CD14-positive monocyte (primary cell): ENCODE measurements at regions not wholly inside any gene's neighbourhood (a gene's known extent, or its start where the extent isn't known, plus 50 kb on each side); places are given as distances from the start of the nearest gene placed in this dataset.

Source experiments
- DNase-seq, 3 donors: peaks; one replicate each; pipeline ENCODE4 v3.0.0-alpha.2; 2011 to 2022
- H2AFZ ChIP-seq: 2 replicates; pipeline ENCODE4 v1.6.0; 2012; ENCODE audit warnings: mild to moderate bottlenecking, low read depth, low read length, inconsistent platforms; ENCODE audit not compliant: insufficient read depth, poor library complexity, severe bottlenecking
- H3K27ac ChIP-seq, 2 donors: 1 replicate in 1 of 2; 2 replicates in 1 of 2; pipeline ENCODE4 v1.5.1; 2012 to 2013; ENCODE audit warnings: low read length in 2 of 2, control low read depth in 1 of 2, inconsistent platforms in 1 of 2, low read depth in 1 of 2, mild to moderate bottlenecking in 1 of 2
- H3K27me3 ChIP-seq, 2 donors: one replicate each; pipeline versions ENCODE4 v1.6.0 to v1.6.1; 2011 to 2013; ENCODE audit warnings: low read length in 2 of 2; ENCODE audit not compliant: control insufficient read depth in 2 of 2, insufficient read depth in 2 of 2
- H3K36me3 ChIP-seq, 2 donors: replicated peaks in 1 of 2; 1 replicate in 1 of 2; 2 replicates in 1 of 2; pipeline versions ENCODE4 v1.5.1 to v1.6.1; 2012 to 2013; ENCODE audit warnings: low read length in 2 of 2, control low read depth in 1 of 2, inconsistent platforms in 1 of 2, mild to moderate bottlenecking in 1 of 2; ENCODE audit not compliant: insufficient read depth in 2 of 2, control insufficient read depth in 1 of 2
- H3K4me1 ChIP-seq, 2 donors: 1 replicate in 1 of 2; 2 replicates in 1 of 2; pipeline versions ENCODE4 v1.5.1 to v1.6.1; 2012 to 2013; ENCODE audit warnings: low read length in 2 of 2, control low read depth in 1 of 2, inconsistent platforms in 1 of 2, mild to moderate bottlenecking in 1 of 2, moderate library complexity in 1 of 2; ENCODE audit not compliant: insufficient read depth in 2 of 2, control insufficient read depth in 1 of 2
- H3K4me2 ChIP-seq: replicated peaks from 2 replicates; pipeline ENCODE3; 2012; ENCODE audit warnings: low read length, moderate library complexity, mild to moderate bottlenecking; ENCODE audit not compliant: poor library complexity, severe bottlenecking; ENCODE audit errors: extremely low read depth
- H3K4me3 ChIP-seq, 3 experiments: fragments of 200-600 bp in 1 of 3; sonication (generic) in 1 of 3; replicated peaks in 1 of 3; 1 replicate in 2 of 3; 2 replicates in 1 of 3; pipeline ENCODE4 v1.5.1; 2011 to 2013; ENCODE audit warnings: low read length in 3 of 3, mild to moderate bottlenecking in 3 of 3, control low read depth in 2 of 3, low read depth in 2 of 3, inconsistent platforms in 1 of 3, moderate library complexity in 1 of 3
- H3K79me2 ChIP-seq: 2 replicates; pipeline ENCODE4 v1.6.0; 2012; ENCODE audit warnings: mild to moderate bottlenecking, control low read depth, inconsistent platforms, low read length, moderate library complexity; ENCODE audit not compliant: insufficient read depth
- H3K9ac ChIP-seq: 2 replicates; pipeline ENCODE4 v1.6.0; 2017; ENCODE audit warnings: low read length, mild to moderate bottlenecking; ENCODE audit not compliant: insufficient read depth, poor library complexity, severe bottlenecking
- H3K9me3 ChIP-seq, 2 donors: replicated peaks in 1 of 2; 1 replicate in 1 of 2; 2 replicates in 1 of 2; pipeline versions ENCODE4 v1.5.1 to v1.6.1; 2012 to 2013; ENCODE audit warnings: low read length in 2 of 2, control low read depth in 1 of 2; ENCODE audit not compliant: control insufficient read depth in 1 of 2, insufficient read depth in 1 of 2
- H4K20me1 ChIP-seq: 2 replicates; pipeline ENCODE4 v1.6.0; 2012; ENCODE audit warnings: mild to moderate bottlenecking, low read length, control low read depth, moderate library complexity; ENCODE audit not compliant: insufficient read depth
- H3K27ac Mint-ChIP-seq, 7 donors: one replicate each; pipeline ENCODE4 v1.8.0; 2020; ENCODE audit warnings: mild to moderate bottlenecking in 7 of 7, mixed read lengths in 7 of 7, moderate library complexity in 6 of 7, inconsistent platforms in 2 of 7
- H3K27me3 Mint-ChIP-seq, 3 donors: one replicate each; pipeline ENCODE4 v1.8.0; 2021 to 2022; ENCODE audit warnings: low read depth in 3 of 3, mild to moderate bottlenecking in 3 of 3, mixed read lengths in 3 of 3, moderate library complexity in 3 of 3, inconsistent platforms in 1 of 3
- H3K36me3 Mint-ChIP-seq, 2 donors: one replicate each; pipeline ENCODE4 v1.8.0; 2020; ENCODE audit warnings: mixed read lengths in 2 of 2, inconsistent platforms in 1 of 2, mild to moderate bottlenecking in 1 of 2
- H3K4me1 Mint-ChIP-seq: one replicate; pipeline ENCODE4 v1.8.0; 2020; ENCODE audit warnings: mild to moderate bottlenecking, mixed read lengths
- H3K4me3 Mint-ChIP-seq, 2 donors: one replicate each; pipeline ENCODE4 v1.8.0; 2020; ENCODE audit warnings: mild to moderate bottlenecking in 2 of 2, mixed read lengths in 2 of 2, moderate library complexity in 1 of 2
- H3K9me3 Mint-ChIP-seq, 7 donors: one replicate each; pipeline ENCODE4 v1.8.0; 2020 to 2022; ENCODE audit warnings: mixed read lengths in 7 of 7, mild to moderate bottlenecking in 6 of 7, moderate library complexity in 6 of 7, inconsistent platforms in 2 of 7
- CTCF ChIP-seq: fragments of 200-600 bp; IDR thresholded peaks from one replicate; pipeline ENCODE4 v1.8.0; 2022; ENCODE audit warnings: antibody characterized with exemption, mild to moderate bottlenecking
- WGBS: methylation state at CpG from one replicate; pipeline ENCODE4 v1.1.5; 2013; ENCODE audit warnings: missing lambda C conversion rate; ENCODE audit not compliant: insufficient coverage; 5-methylcytosine and 5-hydroxymethylcytosine counted together
- intact Hi-C, 2 donors: fragments of 100-400 bp; cut with micrococcal nuclease; formaldehyde crosslinking; loops; one replicate each; pipeline versions ENCODE4 v1.15.0 to v1.15.1; 2023

DNA sequence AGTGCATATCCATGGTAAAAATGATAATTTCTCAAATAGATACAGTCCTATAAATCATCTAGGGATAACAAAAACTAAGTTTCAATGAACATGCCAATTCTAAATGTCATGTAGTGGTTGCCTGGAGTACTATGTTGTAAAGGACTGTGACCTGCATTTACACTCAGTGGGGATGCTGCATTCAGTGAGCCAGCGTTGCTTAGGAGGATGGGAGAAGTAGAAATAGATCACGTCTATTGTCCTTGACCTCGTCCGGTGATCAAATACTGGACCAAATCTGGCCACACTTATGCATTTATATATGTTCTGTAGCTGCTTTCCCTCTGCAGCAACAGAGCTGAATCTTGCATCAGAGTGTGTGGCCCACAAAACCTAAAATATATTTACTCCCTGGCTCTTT lies 139.0 kb upstream of the ETAA1 start:
- Histone ChIP-seq H3K27me3 (no peaks in the 10 kb centered on the region), H3K9ac (no peak overlapping the region), H3K36me3 (no peaks in the 10 kb centered on the region), H2AFZ (no peak overlapping the region), H3K4me2 (no peak overlapping the region), H4K20me1 (no peaks in the 10 kb centered on the region), H3K79me2 (no peaks in the 10 kb centered on the region), H3K4me1 (no peaks in the 10 kb centered on the region), H3K27ac (no peak overlapping the region), H3K9me3 (peaks cover 4 to 8% of the 10 kb centered on the region in 2 donors), H3K4me3 (no peak overlapping the region)
- intact Hi-C loops: no loop called here
- H3K27me3 Mint-ChIP-seq: peaks cover 0 to 1% (median 0%) of the 10 kb centered on the region in 3 donors
- TF ChIP-seq CTCF: no peak
- H3K27ac Mint-ChIP-seq: no peak overlapping the region
- no peaks in the 10 kb centered on the region for H3K4me1 Mint-ChIP-seq
- no peaks in the 10 kb centered on the region for H3K36me3 Mint-ChIP-seq
- H3K9me3 Mint-ChIP-seq: peaks cover 0 to 8% (median 0%) of the 10 kb centered on the region in 7 donors
- no CpG with 5 or more reads among the region's 4 CpGs for WGBS
- no peak for DNase-seq
- no peak overlapping the region for H3K4me3 Mint-ChIP-seq

DNA sequence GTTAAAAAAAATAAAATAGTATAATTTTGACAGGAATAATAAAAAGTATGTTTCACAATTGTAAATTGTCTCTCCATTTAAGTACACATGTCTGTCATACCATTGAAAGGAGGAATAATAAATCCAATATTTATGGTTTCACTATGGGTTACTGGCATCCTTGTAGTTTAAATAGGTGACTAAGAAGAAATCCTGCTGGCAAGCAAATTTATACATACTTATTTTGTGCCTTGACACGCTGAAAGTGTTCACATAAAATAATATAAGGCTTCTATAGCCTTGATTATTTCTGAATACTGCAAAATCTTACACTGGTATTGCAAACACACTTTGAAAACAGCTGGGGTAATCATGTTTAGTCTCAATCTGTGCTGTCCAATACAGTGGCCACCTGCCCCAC lies 138.3 kb upstream of the ETAA1 start:
- Histone ChIP-seq H3K27ac (no peak overlapping the region), H3K9me3 (peaks cover 0 to 3% of the 10 kb centered on the region in 2 donors), H3K27me3 (no peaks in the 10 kb centered on the region), H2AFZ (no peak overlapping the region), H3K79me2 (no peaks in the 10 kb centered on the region), H3K9ac (no peak overlapping the region), H4K20me1 (no peaks in the 10 kb centered on the region), H3K36me3 (no peaks in the 10 kb centered on the region), H3K4me3 (no peak overlapping the region), H3K4me1 (no peaks in the 10 kb centered on the region), H3K4me2 (no peak overlapping the region)
- no CpG with 5 or more reads among the region's 1 CpG for WGBS
- Mint-ChIP-seq H3K27ac (no peak overlapping the region), H3K4me1 (no peaks in the 10 kb centered on the region), H3K9me3 (peaks cover 0 to 4% (median 0%) of the 10 kb centered on the region in 7 donors), H3K36me3 (no peaks in the 10 kb centered on the region), H3K27me3 (peaks cover 0 to 1% (median 0%) of the 10 kb centered on the region in 3 donors), H3K4me3 (no peak overlapping the region)
- no peak for DNase-seq
- intact Hi-C loops: no loop called here
- TF ChIP-seq CTCF: no peak
